Fibroblast of the conjunctiva (primary cell): ENCODE measurements at regions not wholly inside any gene's neighbourhood (a gene's known extent, or its start where the extent isn't known, plus 50 kb on each side); places are given as distances from the start of the nearest gene placed in this dataset.
A peak's percentile ranks its signal among the peaks of the same experiment; 100 is the strongest.
"Not testable (repeated sequence)": the region's sequence is repeated elsewhere in the genome, so short reads cannot be mapped to it uniquely, and the experiment has no call there.

Experiments used
- DNase-seq: peaks from one replicate; pipeline ENCODE4 v3.0.0-alpha.2; 2010; ENCODE audit warnings: low read depth

GRCh38 chr3:144023543-144023942, 51.9 kb downstream of the DIPK2A start:
- not testable (repeated sequence) for DNase-seq

- no peak for DNase-seq
Observed at GRCh38 chr3:144028798-144029411, 57.3 kb downstream of the DIPK2A start.

- no peak for DNase-seq
Observed at GRCh38 chr3:144029769-144030168, 58.1 kb downstream of the DIPK2A start.

- peak; percentile 2 for DNase-seq
Observed at GRCh38 chr3:144031938-144032337, 60.3 kb downstream of the DIPK2A start.

- DNase-seq, result no peak
Observed at GRCh38 chr3:144032531-144033239, 61.1 kb downstream of the DIPK2A start.

- DNase-seq, result no peak
Observed at GRCh38 chr3:144033240-144033589, 61.6 kb downstream of the DIPK2A start.

GRCh38 chr3:144033863-144034262, 62.2 kb downstream of the DIPK2A start:
- no peak for DNase-seq

- DNase-seq, result no peak
Observed at GRCh38 chr3:144034715-144035290, 63.2 kb downstream of the DIPK2A start.

- no peak for DNase-seq
Observed at GRCh38 chr3:144036498-144036897, 64.9 kb downstream of the DIPK2A start.

GRCh38 chr3:144039661-144040060, 68.0 kb downstream of the DIPK2A start:
- no peak for DNase-seq

GRCh38 chr3:144041960-144042556, 70.4 kb downstream of the DIPK2A start:
- no peak for DNase-seq

GRCh38 chr3:144045766-144046165, 74.1 kb downstream of the DIPK2A start:
- no peak for DNase-seq

GRCh38 chr3:144049374-144049773, 77.8 kb downstream of the DIPK2A start:
- DNase-seq, result no peak

GRCh38 chr3:144051211-144051610, 79.6 kb downstream of the DIPK2A start:
- no peak for DNase-seq

- DNase-seq, result no peak
Observed at GRCh38 chr3:144052275-144052674, 80.7 kb downstream of the DIPK2A start.

- DNase-seq, result peak; percentile 1
Observed at GRCh38 chr3:144053121-144053520, 81.5 kb downstream of the DIPK2A start.

GRCh38 chr3:144054766-144055165, 83.1 kb downstream of the DIPK2A start:
- DNase-seq, result no peak

- no peak for DNase-seq
Observed at GRCh38 chr3:144055604-144056003, 84.0 kb downstream of the DIPK2A start.

- DNase-seq, result no peak
Observed at GRCh38 chr3:144058713-144059112, 87.1 kb downstream of the DIPK2A start.

GRCh38 chr3:144059481-144059880, 87.9 kb downstream of the DIPK2A start:
- DNase-seq, result no peak

GRCh38 chr3:144060881-144061280, 89.3 kb downstream of the DIPK2A start:
- no peak for DNase-seq

- DNase-seq, result no peak
Observed at GRCh38 chr3:144063306-144063705, 91.7 kb downstream of the DIPK2A start.

- DNase-seq, result no peak
Observed at GRCh38 chr3:144067059-144067458, 95.4 kb downstream of the DIPK2A start.
